Urothelium cell line (cell line): ENCODE measurements at regions not wholly inside any gene's neighbourhood (a gene's known extent, or its start where the extent isn't known, plus 50 kb on each side); places are given as distances from the start of the nearest gene placed in this dataset.

Experiments
- DNase-seq: peaks from one replicate; pipeline ENCODE4 v3.0.0; 2011; ENCODE audit warnings: low spot score, mixed read lengths
- FAIRE-seq: peaks from 2 replicates; lab custom pipeline; 2011; peaks lifted over from hg19 to GRCh38; lab: Jason Lieb, UNC

DNA sequence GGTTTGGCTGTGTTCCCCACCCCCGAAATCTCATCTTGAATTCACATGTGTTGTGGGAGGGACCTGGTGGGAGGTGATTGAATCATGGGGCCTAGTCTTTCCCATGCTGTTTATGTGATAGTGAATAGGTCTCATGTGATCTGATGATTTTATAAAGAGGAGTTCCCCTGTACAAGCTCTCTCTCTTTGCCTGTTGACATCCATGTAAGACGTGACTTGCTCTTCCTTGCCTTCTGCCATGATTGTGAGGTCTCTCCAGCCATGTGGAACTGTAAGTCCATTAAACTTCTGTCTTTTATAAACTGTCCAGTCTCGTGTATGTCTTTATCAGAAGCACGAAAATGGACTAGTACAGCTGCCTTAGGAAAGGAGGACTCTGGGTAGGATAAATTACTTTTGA is 976.7 kb downstream of the MCTP2 start:
- FAIRE-seq: no peak

DNA sequence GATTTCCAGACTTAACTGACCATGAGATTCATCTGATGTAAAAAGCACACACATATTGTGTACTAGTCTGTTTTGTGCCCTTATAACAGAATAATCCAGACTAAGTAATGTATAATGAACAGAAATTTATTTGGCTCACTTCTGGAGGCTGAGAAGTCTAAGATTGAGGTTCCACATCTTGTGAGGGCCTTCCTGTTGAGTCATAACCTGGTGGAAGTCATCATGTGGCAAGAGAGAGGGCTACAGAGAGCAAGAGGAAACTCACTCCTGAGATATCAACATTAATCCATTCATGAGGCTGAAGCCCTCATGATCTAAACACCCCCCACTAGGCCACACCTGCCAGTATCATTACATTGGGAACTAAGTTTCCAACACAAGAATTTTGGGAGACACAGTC is 977.6 kb downstream of the MCTP2 start:
- DNase-seq (no peak), FAIRE-seq (no peak)

More for the DNA sequence above, 976.7 kb downstream of the MCTP2 start:
- no peak for DNase-seq

DNA sequence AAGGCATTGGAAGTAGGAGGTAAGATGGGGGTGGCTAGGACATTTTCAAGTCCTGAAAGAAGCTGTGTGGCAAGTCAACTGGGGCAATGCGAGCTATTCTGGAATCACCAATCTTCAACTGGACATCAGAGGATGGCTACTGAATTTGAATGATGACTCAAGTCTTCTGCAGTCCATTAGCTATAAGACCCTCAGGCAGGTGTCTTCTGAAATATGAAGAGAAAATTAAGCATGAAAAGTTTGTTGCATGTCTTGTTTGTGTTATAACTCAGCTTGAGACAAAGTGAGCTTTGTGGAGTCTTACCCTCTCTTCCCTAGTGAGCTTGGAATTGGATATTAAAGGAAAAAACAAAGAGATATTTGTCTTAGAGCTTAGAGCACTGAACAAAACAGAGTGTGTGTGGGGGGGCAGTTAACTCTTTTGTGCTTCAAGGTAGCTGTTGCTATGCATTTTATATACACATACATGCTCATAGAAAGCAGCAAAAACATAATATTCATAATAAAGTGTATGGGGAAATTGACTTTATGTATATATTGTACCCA is 979.1 kb downstream of the MCTP2 start:
- FAIRE-seq (no peak), DNase-seq (no peak)

DNA sequence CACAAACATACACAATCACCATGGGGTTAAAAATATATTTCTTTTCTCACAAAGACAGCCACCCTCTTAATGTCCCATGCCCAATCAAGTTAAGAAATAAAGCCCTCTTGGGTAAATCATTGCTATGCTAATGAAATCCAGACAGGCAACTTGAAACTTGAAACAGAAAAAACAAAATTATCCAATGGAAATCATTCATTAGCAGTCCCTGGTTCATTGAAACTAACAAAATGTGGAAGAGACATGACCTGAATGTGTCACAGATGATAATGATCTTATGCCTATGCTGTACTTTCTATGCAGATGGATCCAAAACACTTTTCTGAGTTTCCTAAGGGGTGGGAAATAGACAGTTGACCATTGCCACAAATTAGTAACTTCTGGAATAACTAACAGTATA is 983.7 kb downstream of the MCTP2 start:
- FAIRE-seq (no peak), DNase-seq (no peak)

DNA sequence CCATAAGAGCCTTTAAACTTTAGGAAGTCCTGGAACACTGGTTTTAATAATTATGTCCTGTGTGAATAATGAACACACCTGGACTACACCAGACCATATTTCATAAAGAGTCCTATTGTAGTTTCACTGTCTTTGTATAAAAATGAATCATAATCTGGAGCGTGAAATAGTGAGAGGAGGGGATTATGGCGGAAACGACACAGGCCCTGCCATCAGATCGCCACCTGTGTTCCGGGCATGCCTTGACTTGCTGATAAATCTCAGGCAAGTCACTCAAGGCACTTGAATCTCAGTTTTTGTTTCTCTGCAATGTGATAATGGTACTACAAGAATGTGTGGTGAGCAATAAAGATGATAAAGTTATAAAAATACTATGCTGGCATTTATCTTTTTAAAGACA is 995.5 kb downstream of the MCTP2 start:
- FAIRE-seq: no peak
- peak; percentile 23 for DNase-seq

DNA sequence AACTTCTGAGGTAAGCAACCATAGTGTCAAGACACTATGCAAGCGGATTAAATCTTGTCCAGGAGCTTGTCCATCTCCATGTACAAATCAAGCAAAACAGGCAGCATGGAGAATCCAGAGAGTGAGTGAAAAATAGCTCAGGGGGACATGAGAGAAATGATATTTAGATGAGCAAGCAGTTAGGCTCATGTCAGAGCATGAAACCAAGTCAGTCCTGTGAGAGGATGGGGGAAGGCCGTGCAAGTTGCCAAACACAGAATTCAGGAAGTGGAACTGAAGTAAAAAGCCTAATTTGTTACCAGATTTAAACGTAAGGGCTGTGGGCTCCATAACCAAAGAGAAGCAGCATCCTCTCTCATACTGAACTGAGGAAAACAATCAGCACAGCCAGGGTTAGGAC is 995.9 kb downstream of the MCTP2 start:
- no peak for DNase-seq

DNA sequence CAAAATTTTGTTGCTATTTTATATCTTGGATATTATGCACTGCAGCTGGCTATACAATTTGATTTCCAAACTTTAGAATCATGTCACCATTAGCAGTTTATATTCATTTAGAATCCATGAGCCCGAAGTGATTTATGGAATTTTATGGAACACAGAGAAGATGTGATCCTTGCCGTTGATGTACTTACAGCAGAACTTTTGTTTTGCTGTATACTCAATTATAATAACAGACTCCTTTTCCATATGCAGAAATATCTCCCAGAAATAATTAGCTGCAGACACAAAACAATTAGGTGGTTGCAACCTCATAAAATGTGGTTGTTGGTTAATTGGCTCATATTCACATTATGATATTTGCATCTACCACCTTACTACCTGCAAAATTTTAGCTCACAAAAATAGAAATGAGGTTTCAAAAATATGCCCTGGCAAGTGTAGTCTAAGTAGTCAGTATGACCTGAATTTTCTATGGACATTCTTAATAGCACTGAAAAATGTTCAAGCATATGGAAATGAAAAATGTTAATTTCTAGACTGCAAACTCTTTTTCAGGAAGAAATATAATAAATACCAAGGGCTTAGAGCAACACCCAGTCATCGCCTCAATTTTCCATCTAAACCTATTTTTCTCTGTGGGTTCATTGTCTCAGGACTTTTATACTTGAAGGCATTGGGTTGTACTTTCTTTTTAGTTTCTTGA is 997.6 kb downstream of the MCTP2 start:
- DNase-seq (no peak), FAIRE-seq (no peak)

More for the DNA sequence above, 995.9 kb downstream of the MCTP2 start:
- FAIRE-seq: no peak

DNA sequence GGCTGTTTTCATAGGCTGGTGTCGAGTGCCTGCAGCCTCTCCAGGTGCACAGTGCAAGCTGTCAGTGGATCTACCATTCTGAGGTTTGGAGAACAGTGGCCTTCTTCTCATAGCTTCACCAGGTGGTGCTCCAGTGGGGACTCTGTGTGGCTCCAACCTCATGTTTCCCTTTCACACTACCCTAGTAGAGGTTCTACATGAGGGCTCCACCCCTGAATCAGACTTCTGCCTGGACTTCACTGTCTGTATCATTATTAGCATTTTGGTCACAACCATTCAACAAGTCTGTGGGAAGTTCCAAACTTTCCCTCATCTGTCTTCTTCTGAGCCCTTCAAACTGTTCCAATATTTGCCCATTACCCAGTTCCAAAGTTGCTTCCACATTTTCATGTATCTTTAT is 1003.7 kb downstream of the MCTP2 start:
- FAIRE-seq: no peak

DNA sequence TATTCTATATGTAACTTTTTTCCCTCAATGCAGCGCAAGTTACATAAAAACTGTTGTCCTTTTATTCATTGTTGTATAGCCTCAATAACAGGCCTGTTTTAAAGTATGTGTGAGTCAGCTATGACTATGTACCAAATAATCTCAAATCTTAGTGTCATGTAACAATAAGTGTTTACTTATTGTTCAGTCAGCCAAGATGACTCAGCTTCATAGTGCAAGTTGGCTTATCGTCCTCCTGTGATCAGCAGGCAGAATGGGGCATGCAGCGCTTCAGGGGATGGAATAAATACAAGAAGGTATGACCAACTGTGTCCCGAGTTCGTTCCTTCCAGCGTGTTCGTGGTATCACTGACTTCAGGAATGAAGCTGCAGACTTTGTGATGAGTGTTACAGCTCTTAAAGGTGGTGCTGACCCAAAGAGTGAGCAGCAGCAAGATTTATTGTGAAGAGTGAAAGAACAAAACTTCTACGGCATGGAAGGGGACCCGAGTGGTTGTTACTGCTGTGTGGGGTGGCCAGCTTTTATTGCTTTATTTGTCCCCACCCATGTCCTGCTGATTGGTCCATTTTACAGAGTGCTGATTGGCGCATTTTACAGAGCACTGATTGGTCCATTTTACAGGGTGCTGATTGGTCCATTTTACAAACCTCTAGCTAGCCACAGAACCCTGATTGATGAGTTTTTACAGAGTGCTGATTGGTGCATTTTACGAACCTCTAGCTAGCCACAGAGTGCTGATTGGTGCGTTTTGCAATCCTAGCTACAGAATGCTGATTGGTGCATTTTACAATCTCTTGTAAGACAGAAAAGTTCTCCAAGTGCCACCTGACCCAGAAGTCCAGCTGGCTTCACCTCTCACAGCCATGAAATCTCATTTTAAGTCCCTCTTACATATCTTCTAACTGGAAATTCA is 1016.0 kb downstream of the MCTP2 start:
- peak; percentile 84 for DNase-seq
- peak; percentile 97 for FAIRE-seq

More for the DNA sequence above, 1003.7 kb downstream of the MCTP2 start:
- no peak for DNase-seq

DNA sequence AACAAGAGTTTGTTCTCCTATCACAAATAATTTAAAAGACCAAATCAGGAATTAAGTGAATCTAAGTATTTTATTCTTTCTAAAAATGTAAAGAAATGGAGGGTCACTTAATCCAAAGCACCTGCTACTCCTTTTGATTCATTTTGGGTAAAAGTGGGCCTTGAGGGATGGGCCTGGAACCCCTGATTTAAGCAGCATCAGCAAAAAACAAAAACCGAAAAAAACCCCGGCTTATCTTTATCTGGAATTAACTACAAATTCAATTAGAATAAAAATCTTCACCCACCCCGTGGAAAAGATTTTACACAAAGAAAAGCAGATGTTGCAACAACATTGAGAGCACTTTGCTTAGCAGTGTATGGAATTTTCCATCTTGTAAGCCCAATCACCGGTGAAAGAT is 1018.2 kb downstream of the MCTP2 start:
- no peak for FAIRE-seq
- DNase-seq: no peak

DNA sequence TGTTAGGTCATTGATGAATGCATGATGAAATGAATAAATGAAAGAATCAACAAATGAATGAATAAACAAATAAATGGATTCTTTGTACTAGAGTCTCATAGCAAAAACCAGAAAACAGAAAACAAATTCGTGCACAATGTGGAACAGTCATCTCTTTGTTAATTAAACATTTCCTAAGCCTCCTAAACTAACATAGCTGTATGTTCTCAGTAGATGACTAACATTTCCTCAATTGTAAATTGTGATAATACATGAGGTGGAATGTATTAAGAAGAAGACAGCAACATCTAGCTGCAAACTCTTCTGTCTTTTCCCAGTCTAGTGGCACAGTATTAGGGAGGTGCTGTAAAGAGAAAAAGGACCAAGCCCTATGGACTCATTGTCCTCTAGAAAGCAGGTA is 1021.0 kb downstream of the MCTP2 start:
- DNase-seq: no peak
- no peak for FAIRE-seq

DNA sequence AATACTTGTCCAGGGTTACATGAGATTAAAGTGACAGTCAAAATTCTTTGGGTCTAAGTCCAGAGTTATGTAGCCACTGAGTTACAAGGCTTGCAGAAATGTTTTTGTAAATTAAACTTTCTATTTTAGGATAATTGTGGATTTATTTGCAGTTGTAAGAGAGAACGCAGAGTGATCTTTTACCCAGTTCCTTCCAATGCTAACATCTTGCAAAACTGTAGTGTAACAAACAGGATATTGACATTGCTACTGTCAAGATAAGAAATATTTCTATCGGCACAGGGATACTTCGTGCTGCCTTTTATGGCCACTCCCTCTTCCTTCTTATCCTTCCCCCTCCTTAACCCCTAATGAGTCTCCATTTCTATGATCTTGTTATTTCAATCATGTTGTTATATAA is 1022.9 kb downstream of the MCTP2 start:
- FAIRE-seq (no peak), DNase-seq (no peak)

DNA sequence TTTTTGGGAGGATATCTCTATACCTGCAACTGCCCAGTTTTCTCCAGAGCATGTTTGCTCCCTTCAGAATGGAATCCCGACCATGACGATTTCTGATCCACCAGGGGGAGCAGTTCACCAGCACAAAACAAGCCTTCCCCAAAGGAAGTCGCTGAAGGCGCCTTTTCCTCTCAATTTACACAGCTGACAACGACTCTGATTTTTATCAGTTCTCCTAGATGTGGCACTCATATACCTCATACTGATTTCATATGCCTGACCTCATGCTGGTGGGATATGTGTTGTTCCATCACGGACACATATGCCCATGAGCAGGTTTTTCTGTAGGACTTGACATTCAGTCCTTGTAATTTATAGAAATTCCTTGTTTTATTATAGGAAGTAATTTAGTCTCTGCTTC is 1028.2 kb downstream of the MCTP2 start:
- DNase-seq: peak; percentile 67
- FAIRE-seq: no peak

DNA sequence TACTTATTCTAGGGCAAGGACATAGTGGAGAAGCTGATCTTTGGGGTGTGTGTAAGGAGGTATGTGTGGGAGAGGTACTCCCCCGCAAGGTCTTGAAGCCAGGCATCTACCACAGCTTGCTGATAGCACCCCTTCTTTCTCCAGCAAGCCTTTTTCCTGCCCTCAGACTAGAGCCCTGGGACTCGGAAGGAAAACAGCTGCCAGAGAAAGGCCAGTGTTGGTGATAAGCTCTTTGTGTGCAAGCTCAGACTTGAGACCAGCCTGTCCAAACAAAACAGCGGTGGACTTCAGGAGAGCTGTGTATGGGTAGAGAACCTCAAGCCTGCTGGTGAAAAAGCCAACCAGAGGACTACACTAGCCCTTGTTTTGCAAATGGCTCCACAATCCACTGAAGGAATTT is 1028.6 kb downstream of the MCTP2 start:
- DNase-seq (no peak), FAIRE-seq (no peak)

DNA sequence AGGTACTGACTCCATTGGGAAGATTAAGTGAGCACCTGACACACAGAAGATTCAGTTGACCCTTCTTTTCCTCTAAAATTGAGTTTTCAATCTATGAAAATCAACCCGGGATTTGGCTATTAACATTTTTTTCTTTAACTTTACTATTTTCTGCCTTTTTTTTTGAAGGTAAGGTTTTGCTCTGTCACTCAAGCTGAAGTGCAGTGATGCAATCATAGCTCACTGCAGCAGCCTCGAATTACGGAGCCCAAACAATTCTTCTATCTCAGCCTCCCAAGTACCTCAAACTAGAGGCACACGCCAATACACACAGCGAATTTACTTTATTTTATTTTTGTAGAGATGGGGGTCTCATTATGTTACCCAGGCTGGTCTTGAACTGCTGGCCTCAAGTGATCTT is 1029.5 kb downstream of the MCTP2 start:
- DNase-seq (no peak), FAIRE-seq (no peak)

DNA sequence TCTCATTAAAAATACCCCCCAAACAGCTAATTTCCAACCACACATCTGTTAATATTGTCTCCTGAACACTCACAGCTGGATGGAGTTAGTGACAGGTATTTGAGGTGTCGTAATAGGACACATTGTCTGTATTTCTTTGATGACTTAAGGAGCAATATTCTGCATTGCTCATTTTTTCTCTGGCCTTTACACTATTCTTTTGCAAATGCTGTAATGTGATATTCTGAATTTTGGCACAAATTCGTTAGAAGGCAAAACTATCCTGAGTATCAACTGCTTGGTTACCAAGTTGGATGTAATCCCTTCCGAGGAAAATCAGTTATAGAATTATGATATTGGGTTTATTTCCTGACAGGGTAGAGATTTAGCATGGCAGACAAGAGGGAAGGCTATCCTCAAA is 1030.2 kb downstream of the MCTP2 start:
- FAIRE-seq (no peak), DNase-seq (no peak)

DNA sequence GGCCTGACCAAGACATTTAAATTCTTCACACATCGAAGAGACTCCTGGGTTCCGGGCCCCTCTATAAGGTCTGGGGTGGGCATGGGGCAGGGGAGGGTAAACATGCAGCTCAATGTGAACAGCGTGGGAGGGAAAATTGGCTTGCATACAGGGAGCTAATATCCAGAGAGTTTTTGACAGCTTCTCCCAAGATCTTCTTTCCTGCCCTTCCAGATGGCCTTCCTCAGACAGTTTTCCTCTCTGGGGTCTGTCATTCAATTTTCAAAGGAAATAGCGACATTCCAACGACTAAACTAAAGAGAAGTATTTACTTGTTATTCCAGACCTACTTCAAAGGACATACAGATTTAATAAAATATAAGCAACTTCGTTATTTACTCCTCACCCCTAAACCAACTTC is 1030.6 kb downstream of the MCTP2 start:
- DNase-seq (no peak), FAIRE-seq (no peak)

DNA sequence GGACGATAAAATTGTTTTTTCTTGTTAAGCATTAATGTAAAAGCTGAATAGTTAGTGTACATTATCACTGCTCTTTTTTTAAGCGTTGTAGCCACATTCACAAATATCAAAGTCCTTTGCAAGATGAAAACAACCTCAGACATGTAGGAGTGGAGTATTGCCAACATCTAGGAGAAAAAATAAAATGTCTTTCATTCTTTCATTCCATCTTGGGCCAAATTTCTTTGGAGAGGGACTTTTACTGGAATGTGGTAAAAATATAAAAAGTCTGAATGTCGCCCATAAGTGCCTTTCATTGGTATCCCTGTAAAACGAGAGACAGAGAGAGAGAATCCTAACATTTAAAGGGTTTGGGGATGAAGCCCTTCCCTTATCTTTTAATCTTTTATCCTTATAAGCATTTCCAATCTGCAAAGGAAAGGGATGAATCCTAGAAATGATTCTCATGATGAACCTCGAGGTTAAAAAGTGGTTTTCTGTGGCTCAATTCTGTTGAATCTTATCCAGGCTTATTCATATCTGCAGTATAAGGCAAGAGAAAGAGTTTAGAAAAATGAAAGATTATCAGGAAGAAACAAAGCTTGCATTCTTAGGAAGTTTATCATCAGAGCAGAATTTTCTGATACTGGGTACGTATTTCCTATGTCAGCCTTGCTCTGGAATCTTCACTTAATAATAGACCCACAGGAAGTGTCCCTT is 1031.7 kb downstream of the MCTP2 start:
- no peak for DNase-seq

DNA sequence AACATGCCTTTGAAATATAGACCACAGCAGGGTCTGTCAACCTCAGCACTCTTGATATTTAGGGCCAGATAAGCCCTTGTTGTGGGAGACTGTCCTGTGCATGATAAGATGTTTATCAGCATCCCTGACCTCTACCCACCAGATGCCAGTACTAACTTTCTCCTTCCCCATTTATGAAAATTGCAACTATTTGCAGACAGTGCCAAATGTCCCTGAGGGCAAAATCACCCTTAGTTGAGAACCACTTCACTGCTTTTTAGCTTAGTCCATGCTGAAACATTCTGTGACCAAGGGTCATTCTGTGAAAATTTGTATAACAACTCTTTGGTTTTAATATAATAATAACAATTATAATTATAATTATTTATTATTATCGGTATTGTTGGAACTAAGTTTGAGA is 1032.4 kb downstream of the MCTP2 start:
- FAIRE-seq (no peak), DNase-seq (no peak)

More for the DNA sequence above, 1031.7 kb downstream of the MCTP2 start:
- FAIRE-seq: no peak

DNA sequence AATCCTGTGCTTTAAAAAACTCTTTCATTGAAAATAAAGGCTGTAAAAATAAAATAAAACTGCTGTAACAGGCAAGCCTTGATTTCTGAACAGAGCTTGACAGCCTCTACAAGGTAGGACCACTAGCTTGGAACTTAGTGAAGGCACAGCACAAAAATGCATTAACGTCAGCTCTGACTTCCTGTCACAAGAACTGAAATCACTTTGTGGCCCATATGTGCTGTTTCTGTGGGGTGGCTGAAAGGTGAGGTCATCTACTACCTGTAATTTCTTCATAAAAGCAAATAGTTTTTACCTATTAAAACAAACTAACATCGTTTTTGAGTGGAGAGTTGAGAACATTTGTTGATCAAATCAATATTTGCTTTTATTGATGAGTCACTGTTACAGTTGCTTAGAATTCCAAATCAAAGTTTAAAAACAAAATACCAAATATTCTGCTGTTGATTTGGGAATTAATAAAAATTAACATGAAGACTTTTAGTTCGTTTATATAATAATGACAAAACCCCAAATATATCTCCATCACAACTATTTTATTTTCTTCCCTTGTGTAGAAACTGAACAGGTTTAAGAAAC is 1034.1 kb downstream of the MCTP2 start:
- FAIRE-seq: no peak

More for the DNA sequence above, 1034.1 kb downstream of the MCTP2 start:
- no peak for DNase-seq
